HG03025 (cell line): ENCODE measurements at regions not wholly inside any gene's neighbourhood (a gene's known extent, or its start where the extent isn't known, plus 50 kb on each side); places are given as distances from the start of the nearest gene placed in this dataset.
"Not testable (repeated sequence)": the region's sequence is repeated elsewhere in the genome, so short reads cannot be mapped to it uniquely, and the experiment has no call there.

Experiments used
- ATAC-seq: cut with Tn5 transposase; IDR thresholded peaks from one replicate; pipeline ENCODE4 v1.9.1; 2021; ENCODE audit warnings: mild to moderate bottlenecking, moderate library complexity; ENCODE audit not compliant: unreplicated experiment, low FRiP score

DNA sequence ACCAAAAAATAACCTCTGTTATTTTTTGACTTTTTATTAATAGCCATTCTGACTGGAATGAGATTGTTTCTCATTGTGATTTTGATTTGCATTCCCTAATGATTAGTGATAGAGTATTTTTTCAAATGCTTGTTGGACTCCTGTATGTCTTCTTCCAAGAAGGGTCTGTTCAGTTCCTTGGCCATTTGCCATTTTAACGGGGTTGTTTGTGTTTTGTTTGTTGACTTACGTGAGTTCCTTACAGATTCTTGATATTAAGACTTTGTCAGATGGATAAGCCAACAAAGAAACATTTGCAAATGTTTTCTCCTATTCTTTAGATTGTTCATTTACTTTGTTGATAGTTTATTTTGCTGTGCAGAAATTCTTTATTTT, 651.6 kb upstream of the LRFN5 start:
- ATAC-seq, result no peak

DNA sequence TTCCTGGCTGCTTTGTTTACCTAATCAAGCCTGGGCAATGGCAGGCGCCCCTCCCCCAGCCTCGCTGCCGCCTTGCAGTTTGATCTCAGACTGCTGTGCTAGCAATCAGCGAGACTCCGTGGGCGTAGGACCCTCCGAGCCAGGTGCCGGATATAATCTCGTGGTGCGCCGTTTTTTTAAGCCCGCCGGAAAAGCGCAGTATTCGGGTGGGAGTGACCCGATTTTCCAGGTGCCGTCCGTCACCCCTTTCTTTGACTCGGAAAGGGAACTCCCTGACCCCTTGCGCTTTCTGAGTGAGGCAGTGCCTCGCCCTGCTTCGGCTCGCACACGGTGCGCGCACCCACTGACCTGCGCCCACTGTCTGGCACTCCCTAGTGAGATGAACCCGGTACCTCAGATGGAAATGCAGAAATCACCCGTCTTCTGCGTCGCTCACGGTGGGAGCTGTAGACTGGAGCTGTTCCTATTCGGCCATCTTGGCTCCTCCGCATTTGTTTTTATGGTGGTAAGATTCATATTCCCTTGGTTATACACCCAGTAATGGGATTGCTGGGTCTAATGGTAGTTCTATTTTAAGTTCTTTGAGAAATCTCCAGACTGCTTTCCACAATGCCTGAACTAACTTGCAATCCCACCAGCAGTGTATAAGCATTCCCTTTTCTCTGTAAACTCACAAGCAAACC, 652.1 kb upstream of the LRFN5 start:
- ATAC-seq, result not testable (repeated sequence)

GRCh38 chr14:40944521-40944920, 662.2 kb upstream of the LRFN5 start:
- ATAC-seq, result no peak

DNA sequence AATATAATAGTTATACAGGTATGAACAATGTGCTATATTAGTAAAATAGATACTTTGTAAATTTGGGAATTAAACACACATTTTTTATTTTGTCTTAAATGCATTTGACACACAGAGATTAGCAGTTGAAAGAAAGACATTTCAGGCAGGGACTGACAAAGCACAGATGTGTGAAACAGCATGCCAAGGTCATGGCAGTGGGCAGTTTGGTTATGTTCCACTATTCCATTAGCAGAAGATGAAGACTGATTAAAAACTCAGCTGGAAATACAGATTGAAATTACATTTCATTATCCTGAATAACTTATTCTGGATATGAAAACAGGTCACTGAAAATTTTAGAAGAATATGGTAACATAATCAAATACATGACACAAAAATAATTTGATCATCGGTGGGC, 669.8 kb upstream of the LRFN5 start:
- no peak for ATAC-seq

- no peak for ATAC-seq
These were observed 686.3 kb upstream of the LRFN5 start for GRCh38 chr14:40920380-40920779.

DNA sequence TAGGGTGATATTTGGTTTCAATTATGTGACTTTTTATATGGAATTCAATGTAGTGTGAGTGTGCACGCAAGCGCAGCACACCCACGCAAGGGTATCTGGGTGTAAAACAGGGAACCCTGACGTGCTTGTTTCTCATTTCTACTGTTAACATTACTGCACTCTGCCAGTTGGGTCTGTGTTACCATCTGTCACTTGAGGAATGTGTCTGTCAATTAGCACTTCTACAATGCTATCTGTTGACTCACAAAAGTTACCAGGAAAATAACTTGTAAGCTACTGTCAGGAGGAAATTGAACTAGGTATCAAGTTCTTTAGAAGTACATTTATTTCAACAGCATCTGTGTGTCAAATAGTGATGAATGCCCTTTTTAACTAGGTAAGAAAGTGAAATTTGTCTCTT, 695.5 kb upstream of the LRFN5 start:
- ATAC-seq, result no peak

DNA sequence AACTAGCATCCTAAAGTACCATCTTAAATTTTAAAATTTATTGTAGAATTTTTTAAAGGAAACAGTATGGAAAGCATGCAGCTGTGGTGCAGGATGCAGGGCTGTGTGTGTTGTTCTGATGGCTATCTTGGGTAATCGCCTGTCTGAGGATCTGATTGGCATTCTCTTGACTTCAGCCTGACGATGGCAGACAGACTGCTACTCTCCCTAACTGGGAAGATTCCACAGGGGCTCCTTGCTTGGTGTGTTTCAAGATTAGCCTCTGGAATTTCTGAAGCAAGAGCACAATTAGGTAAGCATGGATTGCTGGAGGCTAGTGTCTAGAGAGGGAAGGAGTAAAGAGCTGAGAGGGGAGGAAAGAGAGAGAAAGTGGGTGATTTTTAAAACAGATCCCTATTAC, 696.8 kb upstream of the LRFN5 start:
- no peak for ATAC-seq

- ATAC-seq, result no peak
These were observed 703.0 kb upstream of the LRFN5 start for GRCh38 chr14:40903709-40904108.

GRCh38 chr14:40899435-40899834, 707.2 kb upstream of the LRFN5 start:
- ATAC-seq, result no peak

GRCh38 chr14:40894846-40895245, 711.8 kb upstream of the LRFN5 start:
- ATAC-seq, result no peak

DNA sequence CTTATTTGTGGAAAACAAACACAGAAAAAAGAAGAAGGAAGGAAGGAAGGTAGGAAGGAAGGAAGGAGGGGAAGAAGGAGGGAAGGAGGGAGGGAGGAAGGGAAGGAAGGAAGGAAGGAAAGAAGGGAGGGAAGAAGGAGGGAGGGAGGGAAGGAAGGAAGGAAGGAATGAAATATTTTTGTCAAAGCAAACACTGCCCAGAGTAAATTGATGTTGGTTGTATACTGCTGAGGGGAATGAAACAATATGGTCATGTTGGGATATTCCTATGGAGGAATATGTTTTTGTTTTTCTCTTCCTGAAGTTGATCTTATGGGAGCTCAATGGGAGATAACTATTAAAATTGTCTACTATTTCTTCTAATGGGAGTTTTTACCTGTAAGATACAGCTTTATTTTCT, 717.5 kb upstream of the LRFN5 start:
- ATAC-seq, result no peak

GRCh38 chr14:40887912-40888311, 718.8 kb upstream of the LRFN5 start:
- no peak for ATAC-seq

- no peak for ATAC-seq
These were observed 736.4 kb upstream of the LRFN5 start for GRCh38 chr14:40870252-40870651.

GRCh38 chr14:40859055-40859454, 747.6 kb upstream of the LRFN5 start:
- no peak for ATAC-seq

- ATAC-seq, result no peak
These were observed 751.3 kb upstream of the LRFN5 start for GRCh38 chr14:40855343-40855742.

- no peak for ATAC-seq
These were observed 756.5 kb upstream of the LRFN5 start for GRCh38 chr14:40850191-40850590.

DNA sequence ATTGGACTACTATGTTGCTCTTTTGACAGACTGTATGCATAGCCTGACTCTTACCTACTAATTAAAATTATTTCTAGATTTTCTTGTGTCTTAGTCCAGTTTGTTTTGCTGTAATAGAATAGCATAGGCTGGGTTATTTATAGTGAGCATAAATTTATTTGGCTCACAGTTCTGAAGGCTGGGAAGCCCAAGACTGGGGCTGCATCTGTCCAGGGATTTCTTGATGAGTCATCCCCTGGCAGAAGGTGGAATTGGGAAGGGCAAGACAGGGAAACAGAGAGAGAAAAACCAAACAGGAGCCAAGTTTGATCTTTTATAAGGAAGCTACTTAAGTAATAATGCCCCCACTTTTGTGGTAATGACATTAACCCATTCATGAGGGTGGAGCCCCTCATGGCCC, 759.2 kb upstream of the LRFN5 start:
- no peak for ATAC-seq

- ATAC-seq, result no peak
These were observed 763.9 kb upstream of the LRFN5 start for GRCh38 chr14:40842816-40843215.

GRCh38 chr14:40841886-40842285, 764.8 kb upstream of the LRFN5 start:
- no peak for ATAC-seq

- ATAC-seq, result no peak
These were observed 768.1 kb upstream of the LRFN5 start for GRCh38 chr14:40838601-40839000.

DNA sequence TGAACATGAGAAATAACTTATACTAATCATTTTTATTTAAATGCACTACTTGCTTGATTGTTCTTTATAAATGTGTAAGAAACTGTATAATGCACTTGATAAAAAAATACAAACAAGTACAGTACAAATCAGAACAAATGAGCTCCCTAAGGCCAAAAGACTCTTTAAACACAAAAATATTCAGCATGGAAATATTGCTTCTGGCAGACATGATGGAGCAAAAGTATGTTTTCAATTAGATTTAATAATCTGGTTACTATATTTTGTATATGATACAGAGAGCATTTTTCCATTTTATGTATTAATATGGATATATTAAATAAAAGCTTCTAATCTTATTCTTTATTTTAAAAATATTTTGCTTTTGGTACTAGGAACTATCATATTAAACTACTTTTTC, 800.2 kb upstream of the LRFN5 start:
- ATAC-seq, result no peak

GRCh38 chr14:40796168-40796567, 810.5 kb upstream of the LRFN5 start:
- ATAC-seq, result no peak

DNA sequence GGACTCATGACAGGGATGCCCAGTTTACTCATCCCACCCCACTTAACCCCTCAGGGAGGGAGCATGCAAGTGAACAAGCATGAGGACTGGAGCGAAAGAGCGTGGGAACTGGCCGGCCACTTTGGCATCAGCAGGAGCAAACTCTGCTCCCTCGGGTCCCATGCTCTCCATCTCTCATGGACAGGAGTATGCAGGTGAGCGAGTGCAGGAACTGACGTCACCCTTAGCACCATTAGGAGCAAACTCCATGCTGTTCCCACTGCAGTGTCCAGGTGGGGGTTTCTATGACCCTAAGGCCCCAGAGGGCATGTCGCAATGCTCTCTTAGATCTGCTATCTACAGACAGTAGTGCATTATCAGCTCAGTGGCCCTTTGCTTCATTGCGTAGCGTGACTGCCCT, 821.8 kb upstream of the LRFN5 start:
- ATAC-seq, result no peak
